CD4-positive, alpha-beta memory T cell (primary cell): ENCODE measurements at regions not wholly inside any gene's neighbourhood (a gene's known extent, or its start where the extent isn't known, plus 50 kb on each side); places are given as distances from the start of the nearest gene placed in this dataset.

Experiments used
- CTCF ChIA-PET: fragments of 350-600 bp; sonication (Branson Sonifier 250); formaldehyde crosslinking; loops from one replicate; lab custom pipeline; 2021; ENCODE audit warnings: inconsistent platforms; ENCODE audit not compliant: partially characterized antibody; lab: Charles Lee
- POLR2A ChIA-PET: fragments of 350-600 bp; sonication (Branson Sonifier 250); formaldehyde crosslinking; loops from one replicate; lab custom pipeline; 2021; ENCODE audit not compliant: partially characterized antibody; lab: Charles Lee
- DNase-seq, 5 donors: peaks; one replicate each; pipeline versions ENCODE4 v3.0.0 to v3.0.0-alpha.2; 2020 to 2022; ENCODE audit warnings: mixed read lengths in 1 of 5
- H3K27ac ChIP-seq: one replicate; pipeline ENCODE4 v1.7.0; 2013; ENCODE audit warnings: low read depth, low read length
- H3K27me3 ChIP-seq: 2 replicates; pipeline ENCODE4 v1.7.0; 2013; ENCODE audit warnings: mild to moderate bottlenecking, low read length, moderate library complexity; ENCODE audit not compliant: insufficient read depth
- H3K36me3 ChIP-seq: 2 replicates; pipeline ENCODE4 v1.7.0; 2013; ENCODE audit warnings: mild to moderate bottlenecking, low read length, moderate library complexity; ENCODE audit not compliant: insufficient read depth
- H3K4me1 ChIP-seq: 2 replicates; pipeline ENCODE4 v1.7.0; 2013; ENCODE audit warnings: mild to moderate bottlenecking, low read length, moderate library complexity; ENCODE audit not compliant: insufficient read depth
- H3K4me3 ChIP-seq, 2 donors: one replicate each; pipeline ENCODE4 v1.7.0; 2013; ENCODE audit warnings: low read length in 2 of 2, mild to moderate bottlenecking in 1 of 2
- H3K9me3 ChIP-seq, 2 donors: one replicate each; pipeline ENCODE4 v1.7.0; 2013; ENCODE audit warnings: low read length in 2 of 2, control low read depth in 1 of 2; ENCODE audit not compliant: control insufficient read depth in 1 of 2
- H3K27ac Mint-ChIP-seq, 7 donors: one replicate each; pipeline ENCODE4 v1.8.0; 2020 to 2021; ENCODE audit warnings: mixed read lengths in 7 of 7, mild to moderate bottlenecking in 6 of 7, inconsistent platforms in 3 of 7, moderate library complexity in 3 of 7
- H3K27me3 Mint-ChIP-seq, 2 donors: one replicate each; pipeline ENCODE4 v1.8.0; 2020 to 2021; ENCODE audit warnings: mixed read lengths in 2 of 2
- H3K36me3 Mint-ChIP-seq, 2 donors: one replicate each; pipeline ENCODE4 v1.8.0; 2020 to 2021; ENCODE audit warnings: mixed read lengths in 2 of 2, inconsistent platforms in 1 of 2, mild to moderate bottlenecking in 1 of 2
- H3K4me1 Mint-ChIP-seq, 4 donors: one replicate each; pipeline ENCODE4 v1.8.0; 2020 to 2021; ENCODE audit warnings: mixed read lengths in 4 of 4, mild to moderate bottlenecking in 1 of 4
- H3K4me3 Mint-ChIP-seq, 8 donors: one replicate each; pipeline ENCODE4 v1.8.0; 2020 to 2021; ENCODE audit warnings: mixed read lengths in 8 of 8, mild to moderate bottlenecking in 7 of 8, moderate library complexity in 6 of 8, inconsistent platforms in 3 of 8
- H3K9me3 Mint-ChIP-seq, 8 donors: one replicate each; pipeline ENCODE4 v1.8.0; 2020 to 2021; ENCODE audit warnings: mixed read lengths in 8 of 8, mild to moderate bottlenecking in 5 of 8, inconsistent platforms in 3 of 8, moderate library complexity in 1 of 8
- intact Hi-C: fragments of 100-400 bp; cut with micrococcal nuclease; formaldehyde crosslinking; loops from one replicate; pipeline ENCODE4 v1.15.1; 2023

DNA sequence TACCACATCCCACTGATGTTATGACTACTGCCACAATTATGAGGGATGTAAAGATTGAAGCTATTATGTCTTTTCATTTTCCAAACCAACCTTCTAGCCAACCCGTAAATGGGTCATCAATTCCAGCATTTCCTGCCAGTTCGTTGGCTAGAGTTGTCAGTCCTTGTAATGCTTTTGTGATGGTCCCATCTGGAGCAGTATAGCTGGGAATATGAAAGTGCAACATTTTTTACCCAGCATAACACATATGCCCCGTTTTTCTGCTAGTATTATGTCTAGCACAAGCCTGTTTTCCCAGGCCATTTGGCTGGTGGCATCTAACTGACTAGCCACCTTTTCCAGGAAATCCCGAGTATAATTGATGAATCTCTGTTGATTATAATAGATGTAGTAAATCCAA, 1501.6 kb upstream of the SLC39A10 start:
- Mint-ChIP-seq H3K9me3 (peaks cover 0 to 3% (median 0%) of the 10 kb centered on the region in 8 donors), H3K27me3 (no peaks in the 10 kb centered on the region), H3K27ac (no peak overlapping the region), H3K4me1 (no peaks in the 10 kb centered on the region), H3K36me3 (no peaks in the 10 kb centered on the region), H3K4me3 (no peak overlapping the region)
- Histone ChIP-seq H3K27me3 (no peaks in the 10 kb centered on the region), H3K27ac (no peak overlapping the region), H3K9me3 (no peaks in the 10 kb centered on the region), H3K36me3 (no peaks in the 10 kb centered on the region), H3K4me3 (no peak overlapping the region), H3K4me1 (no peaks in the 10 kb centered on the region)
- intact Hi-C loops: no loop called here
- DNase-seq: no peak
- CTCF ChIA-PET: no interaction called here
- POLR2A ChIA-PET: no interaction called here

DNA sequence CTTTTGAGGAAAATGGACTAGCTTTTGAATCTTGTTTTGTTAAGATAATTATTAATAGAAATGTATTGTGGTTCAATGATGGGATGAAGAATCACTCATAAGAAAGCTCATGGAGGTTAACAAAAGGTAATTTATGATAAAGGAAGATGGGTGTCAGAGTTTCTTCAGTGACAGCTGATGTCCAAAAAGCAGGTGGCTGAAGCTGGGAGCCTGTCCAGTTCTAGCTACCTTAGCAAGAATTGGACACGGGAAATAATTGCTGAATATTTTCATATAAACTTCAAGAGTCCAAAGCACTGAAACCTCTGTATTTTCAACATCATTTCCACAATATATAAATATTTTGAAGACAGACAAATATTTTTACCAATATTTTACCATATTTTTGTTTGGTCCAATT, 1505.8 kb upstream of the SLC39A10 start:
- no peak overlapping the region for H3K27ac Mint-ChIP-seq

DNA sequence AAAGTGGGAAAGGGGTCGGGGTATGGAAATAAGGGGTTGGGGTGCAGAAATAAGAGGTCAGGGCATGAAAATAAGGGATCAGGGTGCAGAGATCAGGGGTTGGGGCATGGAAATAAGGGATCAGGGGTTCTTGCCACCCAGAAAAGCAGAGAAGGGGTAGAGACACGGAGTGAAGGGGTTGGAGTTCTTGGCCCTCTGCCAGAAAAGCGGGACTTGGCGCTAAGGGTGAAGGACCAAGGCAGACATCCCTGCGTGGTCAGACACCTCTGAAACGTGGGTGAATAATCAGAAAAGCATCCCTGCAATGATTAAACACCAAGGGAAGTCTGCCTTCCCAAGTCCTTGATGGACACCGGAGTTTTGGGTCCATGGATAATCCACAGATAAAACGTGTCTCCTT, 1521.6 kb upstream of the SLC39A10 start:
- ChIA-PET POLR2A (no interaction called here), CTCF (no interaction called here)
- H3K27ac Mint-ChIP-seq: no peak overlapping the region
- H3K27ac ChIP-seq: no peak overlapping the region
- peak in 1 of 5 donors; percentile 16 for DNase-seq
- no peaks in the 10 kb centered on the region for H3K36me3 Mint-ChIP-seq
- no peaks in the 10 kb centered on the region for H3K4me1 ChIP-seq
- no peaks in the 10 kb centered on the region for H3K27me3 ChIP-seq
- H3K4me3 Mint-ChIP-seq: no peak overlapping the region
- no peak overlapping the region for H3K4me3 ChIP-seq
- intact Hi-C loops: no loop called here
- H3K4me1 Mint-ChIP-seq: no peaks in the 10 kb centered on the region
- peaks cover 2 to 4% of the 10 kb centered on the region in 2 donors for H3K27me3 Mint-ChIP-seq
- H3K9me3 ChIP-seq: no peaks in the 10 kb centered on the region
- H3K36me3 ChIP-seq: no peaks in the 10 kb centered on the region
- peaks cover 0 to 7% (median 0%) of the 10 kb centered on the region in 8 donors for H3K9me3 Mint-ChIP-seq

More for the DNA sequence above, 1505.8 kb upstream of the SLC39A10 start:
- H3K4me1 Mint-ChIP-seq: no peaks in the 10 kb centered on the region
- no peaks in the 10 kb centered on the region for H3K27me3 Mint-ChIP-seq
- H3K36me3 Mint-ChIP-seq: no peaks in the 10 kb centered on the region
- H3K9me3 Mint-ChIP-seq: no peaks in the 10 kb centered on the region
- intact Hi-C loops: no loop called here
- H3K4me3 ChIP-seq: no peak overlapping the region
- POLR2A ChIA-PET: no interaction called here
- H3K9me3 ChIP-seq: no peaks in the 10 kb centered on the region
- no peaks in the 10 kb centered on the region for H3K27me3 ChIP-seq
- no peaks in the 10 kb centered on the region for H3K4me1 ChIP-seq
- CTCF ChIA-PET: no interaction called here
- no peak for DNase-seq
- no peak overlapping the region for H3K4me3 Mint-ChIP-seq
- no peaks in the 10 kb centered on the region for H3K36me3 ChIP-seq
- no peak overlapping the region for H3K27ac ChIP-seq

DNA sequence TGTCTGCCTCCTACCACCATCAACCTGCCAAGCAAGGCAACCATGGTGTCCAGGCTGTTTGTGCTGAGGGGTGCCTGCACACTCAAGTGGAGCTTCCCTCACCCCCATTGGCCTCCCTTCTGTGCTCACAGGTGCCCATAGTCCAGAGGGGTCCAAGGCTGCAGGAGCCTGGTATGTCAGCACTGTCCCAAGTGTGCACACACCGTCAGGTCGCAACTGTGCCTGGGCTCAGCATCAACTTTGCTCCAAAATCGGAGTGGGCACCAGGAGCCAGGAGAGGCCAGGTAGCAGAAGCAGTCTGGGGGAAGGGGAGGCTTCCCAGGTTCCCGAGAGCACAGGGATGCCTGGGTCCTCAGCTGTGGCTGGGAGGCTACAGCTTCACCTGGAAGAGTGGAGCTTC, 1528.2 kb upstream of the SLC39A10 start:
- no peaks in the 10 kb centered on the region for H3K4me1 Mint-ChIP-seq

DNA sequence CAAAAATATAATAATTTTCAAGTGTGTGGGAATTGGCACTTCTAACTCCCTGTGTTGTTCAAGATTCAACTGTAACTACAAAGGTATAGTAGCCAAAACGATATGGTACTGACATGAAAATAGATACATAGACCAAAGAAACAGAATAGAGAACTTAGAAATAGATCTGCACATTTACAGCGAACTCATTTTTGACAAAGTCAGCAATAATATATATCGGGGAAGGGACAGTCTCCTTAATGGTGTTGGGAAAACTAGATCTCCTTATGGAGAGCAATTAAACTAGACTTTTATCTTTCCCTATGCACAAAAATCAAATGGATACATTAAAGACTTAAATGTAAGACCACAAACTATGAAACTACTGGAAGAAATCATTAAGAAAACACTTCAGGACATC, 1530.6 kb upstream of the SLC39A10 start:
- Histone ChIP-seq H3K4me3 (no peak overlapping the region), H3K36me3 (no peaks in the 10 kb centered on the region), H3K9me3 (no peaks in the 10 kb centered on the region), H3K4me1 (no peaks in the 10 kb centered on the region), H3K27me3 (no peaks in the 10 kb centered on the region), H3K27ac (no peak overlapping the region)
- no peak for DNase-seq
- intact Hi-C loops: no loop called here
- CTCF ChIA-PET: no interaction called here
- H3K27me3 Mint-ChIP-seq: no peaks in the 10 kb centered on the region
- H3K4me3 Mint-ChIP-seq: no peak overlapping the region
- POLR2A ChIA-PET: no interaction called here
- no peak overlapping the region for H3K27ac Mint-ChIP-seq
- H3K36me3 Mint-ChIP-seq: no peaks in the 10 kb centered on the region
- H3K9me3 Mint-ChIP-seq: peaks cover 0 to 6% (median 0%) of the 10 kb centered on the region in 8 donors
- H3K4me1 Mint-ChIP-seq: no peaks in the 10 kb centered on the region

More for the DNA sequence above, 1528.2 kb upstream of the SLC39A10 start:
- ChIA-PET CTCF (no interaction called here), POLR2A (no interaction called here)
- Mint-ChIP-seq H3K27me3 (no peaks in the 10 kb centered on the region), H3K27ac (no peak overlapping the region), H3K4me3 (no peak overlapping the region), H3K9me3 (peaks cover 0 to 6% (median 0%) of the 10 kb centered on the region in 8 donors), H3K36me3 (no peaks in the 10 kb centered on the region)
- Histone ChIP-seq H3K9me3 (no peaks in the 10 kb centered on the region), H3K4me3 (no peak overlapping the region), H3K27ac (no peak overlapping the region), H3K4me1 (no peaks in the 10 kb centered on the region), H3K27me3 (no peaks in the 10 kb centered on the region), H3K36me3 (no peaks in the 10 kb centered on the region)
- no peak for DNase-seq
- intact Hi-C loops: no loop called here

DNA sequence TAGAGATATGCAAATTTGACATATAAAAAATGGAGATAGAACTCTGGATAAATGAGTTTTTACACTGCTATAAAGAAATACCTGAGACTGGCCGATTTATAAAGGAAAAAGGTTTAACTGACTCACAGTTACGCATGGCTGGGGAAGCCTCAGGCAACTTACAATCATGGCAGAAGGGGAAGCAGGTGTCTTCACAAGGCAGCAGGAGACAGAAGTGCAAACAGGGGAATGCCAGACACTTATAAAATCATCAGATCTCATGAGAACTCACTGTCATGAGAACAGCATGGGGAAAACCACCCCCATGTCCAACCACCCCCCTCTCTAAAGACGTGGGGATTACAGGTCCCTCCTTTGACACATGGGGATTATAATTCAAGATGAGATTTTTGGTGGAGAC, 1540.2 kb upstream of the SLC39A10 start:
- Histone ChIP-seq H3K27ac (no peak overlapping the region), H3K4me3 (no peak overlapping the region), H3K9me3 (no peaks in the 10 kb centered on the region), H3K36me3 (no peaks in the 10 kb centered on the region), H3K4me1 (no peaks in the 10 kb centered on the region), H3K27me3 (no peaks in the 10 kb centered on the region)
- peaks cover 0 to 2% (median 0%) of the 10 kb centered on the region in 8 donors for H3K9me3 Mint-ChIP-seq
- POLR2A ChIA-PET: no interaction called here
- CTCF ChIA-PET: no interaction called here
- no peak overlapping the region for H3K4me3 Mint-ChIP-seq
- no peak for DNase-seq
- H3K4me1 Mint-ChIP-seq: no peaks in the 10 kb centered on the region
- intact Hi-C loops: no loop called here
- peaks cover 0 to 4% of the 10 kb centered on the region in 2 donors for H3K27me3 Mint-ChIP-seq
- peak overlapping the region in 1 of 7 donors; percentile 78 for H3K27ac Mint-ChIP-seq
- no peaks in the 10 kb centered on the region for H3K36me3 Mint-ChIP-seq

DNA sequence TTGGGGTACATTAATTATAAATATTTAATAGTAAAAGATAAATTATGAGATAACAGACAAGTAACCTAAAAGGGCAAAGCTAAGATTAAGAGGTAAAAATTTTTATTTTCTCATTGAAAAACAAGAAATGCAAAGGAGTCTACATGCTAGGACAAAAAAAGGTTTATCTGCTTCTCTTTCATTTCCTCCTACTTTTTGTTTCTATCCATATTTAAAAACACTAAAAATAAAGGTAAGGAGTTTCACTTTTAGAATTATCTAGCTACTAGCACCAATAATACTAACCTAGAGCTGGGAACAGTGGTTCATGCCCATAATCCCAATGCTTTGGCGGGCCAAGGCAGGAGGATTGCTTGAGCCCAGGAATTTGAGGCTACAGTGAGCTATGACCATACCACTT, 1551.7 kb upstream of the SLC39A10 start:
- no peaks in the 10 kb centered on the region for H3K27me3 Mint-ChIP-seq
- ChIA-PET CTCF (no interaction called here), POLR2A (no interaction called here)
- H3K9me3 Mint-ChIP-seq: no peaks in the 10 kb centered on the region
- Histone ChIP-seq H3K4me3 (no peak overlapping the region), H3K27me3 (no peaks in the 10 kb centered on the region), H3K36me3 (no peaks in the 10 kb centered on the region), H3K9me3 (no peaks in the 10 kb centered on the region), H3K4me1 (no peaks in the 10 kb centered on the region), H3K27ac (no peak overlapping the region)
- no peak overlapping the region for H3K27ac Mint-ChIP-seq
- H3K4me3 Mint-ChIP-seq: no peak overlapping the region
- intact Hi-C loops: no loop called here
- DNase-seq: no peak
- H3K4me1 Mint-ChIP-seq: no peaks in the 10 kb centered on the region
- H3K36me3 Mint-ChIP-seq: no peaks in the 10 kb centered on the region

DNA sequence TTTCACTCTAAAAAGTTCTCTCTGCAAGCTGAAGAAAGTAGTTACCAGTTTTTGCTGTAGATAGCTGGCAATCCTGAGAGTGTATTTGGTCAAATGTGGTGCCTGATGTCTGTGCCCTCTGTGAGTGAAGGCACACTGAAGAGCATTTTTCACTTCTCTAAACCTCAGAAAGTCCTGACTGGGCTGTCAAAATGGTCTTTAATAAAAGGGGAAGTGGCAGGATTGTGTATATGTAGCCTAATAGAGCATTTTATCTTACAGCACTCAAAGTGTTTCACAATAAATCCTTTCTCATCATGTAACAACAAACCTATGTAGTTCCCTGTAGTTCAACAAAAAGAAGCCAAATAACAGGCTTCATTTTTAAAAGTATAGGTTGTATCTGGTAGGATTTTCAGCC, 1552.3 kb upstream of the SLC39A10 start:
- no peak overlapping the region for H3K4me3 Mint-ChIP-seq
- Histone ChIP-seq H3K9me3 (no peaks in the 10 kb centered on the region), H3K4me1 (no peaks in the 10 kb centered on the region), H3K36me3 (no peaks in the 10 kb centered on the region), H3K27ac (no peak overlapping the region), H3K4me3 (no peak overlapping the region), H3K27me3 (no peaks in the 10 kb centered on the region)
- H3K4me1 Mint-ChIP-seq: no peaks in the 10 kb centered on the region
- ChIA-PET CTCF (no interaction called here), POLR2A (no interaction called here)
- no peaks in the 10 kb centered on the region for H3K36me3 Mint-ChIP-seq
- DNase-seq: no peak
- no peak overlapping the region for H3K27ac Mint-ChIP-seq
- H3K9me3 Mint-ChIP-seq: no peaks in the 10 kb centered on the region
- no peaks in the 10 kb centered on the region for H3K27me3 Mint-ChIP-seq
- intact Hi-C loops: no loop called here
